ENCODE measurements at regions not wholly inside any gene's neighbourhood (a gene's known extent, or its start where the extent isn't known, plus 50 kb on each side); places are given as distances from the start of the nearest gene placed in this dataset.
"Not testable (repeated sequence)": the region's sequence is repeated elsewhere in the genome, so short reads cannot be mapped to it uniquely, and the experiment has no call there.

DNA sequence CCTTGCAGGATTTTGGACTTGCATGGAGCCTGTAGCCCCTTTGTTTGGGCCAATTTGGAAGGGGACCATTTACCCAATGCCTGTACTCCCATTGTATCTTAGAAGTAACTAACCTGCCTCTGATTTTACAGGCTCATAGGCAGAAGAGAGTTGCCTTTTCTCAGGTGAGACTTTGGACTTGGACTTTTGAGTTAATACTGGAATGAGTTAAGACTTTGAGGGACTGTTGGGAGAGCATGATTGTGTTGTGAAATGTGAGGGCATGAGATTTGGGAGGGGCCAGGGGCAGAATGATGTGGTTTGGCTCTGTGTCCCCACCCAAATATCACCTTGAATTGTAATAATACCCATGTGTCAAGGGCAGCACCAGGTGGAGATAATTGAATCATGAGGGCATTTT is 60.1 kb upstream of the ENPP6 start:
- not testable (repeated sequence) for TF ChIP-seq POLR2A (IDR thresholded peaks at IDR 0.05)
- TF ChIP-seq, protein P1, sequence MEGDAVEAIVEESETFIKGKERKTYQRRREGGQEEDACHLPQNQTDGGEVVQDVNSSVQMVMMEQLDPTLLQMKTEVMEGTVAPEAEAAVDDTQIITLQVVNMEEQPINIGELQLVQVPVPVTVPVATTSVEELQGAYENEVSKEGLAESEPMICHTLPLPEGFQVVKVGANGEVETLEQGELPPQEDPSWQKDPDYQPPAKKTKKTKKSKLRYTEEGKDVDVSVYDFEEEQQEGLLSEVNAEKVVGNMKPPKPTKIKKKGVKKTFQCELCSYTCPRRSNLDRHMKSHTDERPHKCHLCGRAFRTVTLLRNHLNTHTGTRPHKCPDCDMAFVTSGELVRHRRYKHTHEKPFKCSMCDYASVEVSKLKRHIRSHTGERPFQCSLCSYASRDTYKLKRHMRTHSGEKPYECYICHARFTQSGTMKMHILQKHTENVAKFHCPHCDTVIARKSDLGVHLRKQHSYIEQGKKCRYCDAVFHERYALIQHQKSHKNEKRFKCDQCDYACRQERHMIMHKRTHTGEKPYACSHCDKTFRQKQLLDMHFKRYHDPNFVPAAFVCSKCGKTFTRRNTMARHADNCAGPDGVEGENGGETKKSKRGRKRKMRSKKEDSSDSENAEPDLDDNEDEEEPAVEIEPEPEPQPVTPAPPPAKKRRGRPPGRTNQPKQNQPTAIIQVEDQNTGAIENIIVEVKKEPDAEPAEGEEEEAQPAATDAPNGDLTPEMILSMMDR (IDR thresholded peaks at IDR 0.05): not testable (repeated sequence)
